ENCODE measurements at regions not wholly inside any gene's neighbourhood (a gene's known extent, or its start where the extent isn't known, plus 50 kb on each side); places are given as distances from the start of the nearest gene placed in this dataset.

DNA sequence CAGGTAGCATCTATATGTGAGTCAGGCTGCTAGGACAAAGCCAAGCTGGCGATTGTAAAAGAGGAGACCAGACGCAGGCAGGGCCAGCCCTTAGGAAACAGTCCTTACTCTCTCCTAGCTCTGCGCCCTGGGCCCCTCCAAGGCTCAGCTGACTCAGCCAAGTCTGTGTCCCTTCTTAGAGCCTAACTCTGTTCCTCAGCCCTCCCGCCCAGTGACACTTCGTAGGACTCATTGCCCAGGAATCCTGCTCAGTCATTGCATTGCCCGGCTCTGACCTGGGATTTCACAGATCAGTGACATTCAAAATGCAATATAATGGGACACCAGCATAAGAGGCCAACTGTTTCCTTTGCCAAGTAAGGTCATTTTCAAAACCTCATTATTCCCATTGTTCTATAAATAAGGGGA lies 244.2 kb downstream of the TLE3 start:
- Histone ChIP-seq H3K9me3 (ENCODE audit: control insufficient read depth in 4 of 4, low read length in 3 of 4) (no peaks in the 10 kb centered on the region), H3K36me3 (ENCODE audit: control insufficient read depth in 4 of 4, insufficient read depth in 3 of 4, low read depth in 1 of 4, low read length in 3 of 4) (no peaks in the 10 kb centered on the region), H3K9ac (ENCODE audit: low read depth in 1 of 2, low read length in 2 of 2) (no peak overlapping the region), H3K27me3 (ENCODE audit: control insufficient read depth in 4 of 4, insufficient read depth in 4 of 4, low read length in 3 of 4) (no peaks in the 10 kb centered on the region), H3K27ac (ENCODE audit: low read depth in 1 of 2, low read length in 2 of 2) (no peak overlapping the region), H3K4me1 (ENCODE audit: control insufficient read depth in 4 of 4, insufficient read depth in 4 of 4, low read length in 3 of 4) (no peaks in the 10 kb centered on the region), H3K4me3 (ENCODE audit: low read depth in 1 of 3, low read length in 3 of 3) (no peak overlapping the region)
- no peak for DNase-seq (ENCODE audit: low spot score)
- TF ChIP-seq NR2F2 (IDR thresholded peaks at IDR 0.05): no peak
- no peak for TF ChIP-seq SP1 (IDR thresholded peaks at IDR 0.05)
- TF ChIP-seq TAF1 (conservative IDR thresholded peaks at IDR 0.05): no peak
- TF ChIP-seq HNF4G (IDR thresholded peaks at IDR 0.05): no peak
- no peak for TF ChIP-seq YY1 (IDR thresholded peaks at IDR 0.05)
- no peak for TF ChIP-seq HNF4A (conservative IDR thresholded peaks at IDR 0.05)
- WGBS: 87% methylated on average over 6 of the region's 6 CpGs

DNA sequence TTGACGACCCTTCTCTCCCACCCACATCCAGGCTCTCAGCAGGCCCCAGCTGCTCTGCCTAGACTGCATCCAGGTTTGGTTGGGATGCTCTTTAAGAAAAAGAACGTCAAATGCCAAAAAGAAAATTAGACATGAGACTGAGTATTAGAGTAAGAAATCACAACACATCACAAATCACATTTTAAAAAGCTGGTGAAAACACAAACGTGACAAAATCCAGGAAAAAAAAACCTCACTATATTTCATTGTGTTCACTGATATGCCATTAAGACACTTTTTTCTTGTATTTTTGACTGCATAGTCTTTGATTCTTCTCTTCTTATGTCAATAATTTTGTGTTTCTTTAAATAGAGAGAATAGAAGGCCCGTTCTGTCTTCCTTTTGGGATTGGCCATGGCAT lies 243.7 kb downstream of the TLE3 start:
- no peaks in the 10 kb centered on the region for H3K36me3 ChIP-seq (ENCODE audit: control insufficient read depth in 4 of 4, insufficient read depth in 3 of 4, low read depth in 1 of 4, low read length in 3 of 4)
- DNase-seq (ENCODE audit: low spot score): no peak
- H3K4me3 ChIP-seq (ENCODE audit: low read depth in 1 of 3, low read length in 3 of 3): no peak overlapping the region
- no peak overlapping the region for H3K27ac ChIP-seq (ENCODE audit: low read depth in 1 of 2, low read length in 2 of 2)
- H3K9me3 ChIP-seq (ENCODE audit: control insufficient read depth in 4 of 4, low read length in 3 of 4): no peaks in the 10 kb centered on the region
- 84% methylated on average over 4 of the region's 4 CpGs for WGBS
- no peaks in the 10 kb centered on the region for H3K27me3 ChIP-seq (ENCODE audit: control insufficient read depth in 4 of 4, insufficient read depth in 4 of 4, low read length in 3 of 4)
- TF ChIP-seq YY1 (IDR thresholded peaks at IDR 0.05): no peak
- no peaks in the 10 kb centered on the region for H3K4me1 ChIP-seq (ENCODE audit: control insufficient read depth in 4 of 4, insufficient read depth in 4 of 4, low read length in 3 of 4)
- H3K9ac ChIP-seq (ENCODE audit: low read depth in 1 of 2, low read length in 2 of 2): no peak overlapping the region

DNA sequence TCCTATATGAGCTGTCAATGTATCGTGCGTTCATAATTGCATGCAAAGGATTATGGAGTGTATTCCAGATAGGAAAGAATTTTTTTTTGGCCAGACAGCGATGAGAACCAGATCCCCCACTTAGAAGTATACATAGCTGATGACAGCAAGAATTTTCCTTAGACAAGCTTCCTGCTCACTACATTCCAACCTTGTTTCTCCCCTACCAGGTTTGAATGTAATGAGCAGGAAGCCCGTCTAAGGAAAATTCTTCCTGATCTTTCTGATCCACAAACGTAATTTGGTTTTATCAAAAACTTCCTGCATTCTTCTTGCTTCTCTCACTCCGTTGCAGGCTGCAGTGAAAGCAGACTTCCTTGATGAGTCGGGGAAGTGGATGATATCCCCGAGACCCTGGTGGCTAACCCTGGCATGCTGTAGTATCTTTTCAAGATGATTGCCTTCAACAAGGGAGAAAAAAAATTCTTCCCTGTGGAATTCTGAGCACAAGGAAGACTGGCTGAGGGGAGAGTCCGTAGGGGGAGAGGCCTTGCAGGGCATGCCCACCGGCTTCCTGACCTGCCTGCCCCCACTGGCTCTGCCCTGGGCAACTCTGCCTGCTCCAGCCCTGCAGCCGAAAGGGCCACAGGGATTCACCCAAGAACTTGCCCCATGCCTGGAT lies 243.1 kb downstream of the TLE3 start:
- TF ChIP-seq, protein P1, sequence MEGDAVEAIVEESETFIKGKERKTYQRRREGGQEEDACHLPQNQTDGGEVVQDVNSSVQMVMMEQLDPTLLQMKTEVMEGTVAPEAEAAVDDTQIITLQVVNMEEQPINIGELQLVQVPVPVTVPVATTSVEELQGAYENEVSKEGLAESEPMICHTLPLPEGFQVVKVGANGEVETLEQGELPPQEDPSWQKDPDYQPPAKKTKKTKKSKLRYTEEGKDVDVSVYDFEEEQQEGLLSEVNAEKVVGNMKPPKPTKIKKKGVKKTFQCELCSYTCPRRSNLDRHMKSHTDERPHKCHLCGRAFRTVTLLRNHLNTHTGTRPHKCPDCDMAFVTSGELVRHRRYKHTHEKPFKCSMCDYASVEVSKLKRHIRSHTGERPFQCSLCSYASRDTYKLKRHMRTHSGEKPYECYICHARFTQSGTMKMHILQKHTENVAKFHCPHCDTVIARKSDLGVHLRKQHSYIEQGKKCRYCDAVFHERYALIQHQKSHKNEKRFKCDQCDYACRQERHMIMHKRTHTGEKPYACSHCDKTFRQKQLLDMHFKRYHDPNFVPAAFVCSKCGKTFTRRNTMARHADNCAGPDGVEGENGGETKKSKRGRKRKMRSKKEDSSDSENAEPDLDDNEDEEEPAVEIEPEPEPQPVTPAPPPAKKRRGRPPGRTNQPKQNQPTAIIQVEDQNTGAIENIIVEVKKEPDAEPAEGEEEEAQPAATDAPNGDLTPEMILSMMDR (IDR thresholded peaks at IDR 0.05; ENCODE audit: low read depth, low read length, missing input control): no peak
- TF ChIP-seq RXRA (IDR thresholded peaks at IDR 0.05) (no peak), NR2F2 (IDR thresholded peaks at IDR 0.05) (no peak)
- H3K27ac ChIP-seq (ENCODE audit: low read depth in 1 of 2, low read length in 2 of 2): no peak overlapping the region
- WGBS: 68% methylated on average over 11 of the region's 11 CpGs
- H3K36me3 ChIP-seq (ENCODE audit: control insufficient read depth in 4 of 4, insufficient read depth in 3 of 4, low read depth in 1 of 4, low read length in 3 of 4): no peaks in the 10 kb centered on the region
- H3K9ac ChIP-seq (ENCODE audit: low read depth in 1 of 2, low read length in 2 of 2): no peak overlapping the region
- no peaks in the 10 kb centered on the region for H3K4me1 ChIP-seq (ENCODE audit: control insufficient read depth in 4 of 4, insufficient read depth in 4 of 4, low read length in 3 of 4)
- DNase-seq (ENCODE audit: low spot score): no peak
- no peaks in the 10 kb centered on the region for H3K9me3 ChIP-seq (ENCODE audit: control insufficient read depth in 4 of 4, low read length in 3 of 4)
- H3K27me3 ChIP-seq (ENCODE audit: control insufficient read depth in 4 of 4, insufficient read depth in 4 of 4, low read length in 3 of 4): no peaks in the 10 kb centered on the region
- H3K4me3 ChIP-seq (ENCODE audit: low read depth in 1 of 3, low read length in 3 of 3): no peak overlapping the region

DNA sequence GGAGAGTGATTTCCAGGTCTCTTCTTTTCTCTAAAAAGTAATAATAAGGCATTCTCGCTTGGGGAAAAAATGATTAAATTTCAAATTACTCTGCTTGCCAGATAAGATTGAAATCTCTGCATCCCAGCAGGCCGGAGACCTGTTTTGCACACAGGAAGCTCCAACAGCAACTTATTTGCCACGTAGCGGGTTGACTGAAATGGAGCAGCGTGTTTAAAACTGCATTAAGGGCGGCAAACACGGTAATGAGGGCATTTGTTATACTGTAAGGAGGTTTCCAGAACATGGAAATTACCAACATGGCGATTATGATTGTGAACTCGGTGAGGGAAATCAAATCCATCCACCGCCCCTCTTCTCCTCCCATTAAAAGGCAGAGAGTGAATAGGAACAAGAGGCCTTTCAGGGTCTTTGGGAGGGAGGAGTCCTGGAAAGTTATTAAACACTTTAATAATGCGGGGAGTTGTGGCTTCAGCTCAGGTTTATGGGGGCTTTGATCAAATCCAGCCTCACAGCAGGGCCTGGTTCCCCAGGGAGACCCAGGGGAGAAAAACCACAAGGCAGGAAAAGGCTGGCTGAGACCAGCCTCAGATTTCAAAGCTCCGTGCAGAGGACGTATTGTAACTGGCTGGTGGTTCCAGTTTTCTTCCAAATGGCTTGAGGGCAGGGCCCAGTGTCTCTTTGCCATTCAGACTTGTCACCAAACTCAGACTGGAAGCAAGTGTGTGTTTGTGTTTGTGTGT lies 242.3 kb downstream of the TLE3 start:
- 91% methylated on average over 13 of the region's 13 CpGs for WGBS
- Histone ChIP-seq H3K27me3 (ENCODE audit: control insufficient read depth in 4 of 4, insufficient read depth in 4 of 4, low read length in 3 of 4) (no peaks in the 10 kb centered on the region), H3K27ac (ENCODE audit: low read depth in 1 of 2, low read length in 2 of 2) (no peak overlapping the region), H3K9me3 (ENCODE audit: control insufficient read depth in 4 of 4, low read length in 3 of 4) (no peaks in the 10 kb centered on the region), H3K9ac (ENCODE audit: low read depth in 1 of 2, low read length in 2 of 2) (no peak overlapping the region), H3K36me3 (ENCODE audit: control insufficient read depth in 4 of 4, insufficient read depth in 3 of 4, low read depth in 1 of 4, low read length in 3 of 4) (no peaks in the 10 kb centered on the region), H3K4me3 (ENCODE audit: low read depth in 1 of 3, low read length in 3 of 3) (no peak overlapping the region), H3K4me1 (ENCODE audit: control insufficient read depth in 4 of 4, insufficient read depth in 4 of 4, low read length in 3 of 4) (no peaks in the 10 kb centered on the region)
- TF ChIP-seq RXRA (IDR thresholded peaks at IDR 0.05) (no peak), GABPA (IDR thresholded peaks at IDR 0.05 in 1 of 2, conservative IDR thresholded peaks at IDR 0.05 in 1 of 2) (no peak), HNF4A (conservative IDR thresholded peaks at IDR 0.05) (no peak)
- TF ChIP-seq, protein P1 (IDR thresholded peaks at IDR 0.05; ENCODE audit: low read depth, low read length, missing input control): no peak
- TF ChIP-seq, protein P2, sequence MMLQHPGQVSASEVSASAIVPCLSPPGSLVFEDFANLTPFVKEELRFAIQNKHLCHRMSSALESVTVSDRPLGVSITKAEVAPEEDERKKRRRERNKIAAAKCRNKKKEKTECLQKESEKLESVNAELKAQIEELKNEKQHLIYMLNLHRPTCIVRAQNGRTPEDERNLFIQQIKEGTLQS (IDR thresholded peaks at IDR 0.05): no peak
- TF ChIP-seq, protein P3, sequence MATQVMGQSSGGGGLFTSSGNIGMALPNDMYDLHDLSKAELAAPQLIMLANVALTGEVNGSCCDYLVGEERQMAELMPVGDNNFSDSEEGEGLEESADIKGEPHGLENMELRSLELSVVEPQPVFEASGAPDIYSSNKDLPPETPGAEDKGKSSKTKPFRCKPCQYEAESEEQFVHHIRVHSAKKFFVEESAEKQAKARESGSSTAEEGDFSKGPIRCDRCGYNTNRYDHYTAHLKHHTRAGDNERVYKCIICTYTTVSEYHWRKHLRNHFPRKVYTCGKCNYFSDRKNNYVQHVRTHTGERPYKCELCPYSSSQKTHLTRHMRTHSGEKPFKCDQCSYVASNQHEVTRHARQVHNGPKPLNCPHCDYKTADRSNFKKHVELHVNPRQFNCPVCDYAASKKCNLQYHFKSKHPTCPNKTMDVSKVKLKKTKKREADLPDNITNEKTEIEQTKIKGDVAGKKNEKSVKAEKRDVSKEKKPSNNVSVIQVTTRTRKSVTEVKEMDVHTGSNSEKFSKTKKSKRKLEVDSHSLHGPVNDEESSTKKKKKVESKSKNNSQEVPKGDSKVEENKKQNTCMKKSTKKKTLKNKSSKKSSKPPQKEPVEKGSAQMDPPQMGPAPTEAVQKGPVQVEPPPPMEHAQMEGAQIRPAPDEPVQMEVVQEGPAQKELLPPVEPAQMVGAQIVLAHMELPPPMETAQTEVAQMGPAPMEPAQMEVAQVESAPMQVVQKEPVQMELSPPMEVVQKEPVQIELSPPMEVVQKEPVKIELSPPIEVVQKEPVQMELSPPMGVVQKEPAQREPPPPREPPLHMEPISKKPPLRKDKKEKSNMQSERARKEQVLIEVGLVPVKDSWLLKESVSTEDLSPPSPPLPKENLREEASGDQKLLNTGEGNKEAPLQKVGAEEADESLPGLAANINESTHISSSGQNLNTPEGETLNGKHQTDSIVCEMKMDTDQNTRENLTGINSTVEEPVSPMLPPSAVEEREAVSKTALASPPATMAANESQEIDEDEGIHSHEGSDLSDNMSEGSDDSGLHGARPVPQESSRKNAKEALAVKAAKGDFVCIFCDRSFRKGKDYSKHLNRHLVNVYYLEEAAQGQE (IDR thresholded peaks at IDR 0.05): no peak
- DNase-seq (ENCODE audit: low spot score): no peak

Data from liver (tissue), 8 donors.